ENCODE measurements at regions not wholly inside any gene's neighbourhood (a gene's known extent, or its start where the extent isn't known, plus 50 kb on each side); places are given as distances from the start of the nearest gene placed in this dataset.

GRCh38 chr7:106795877-106796231 lies 69.2 kb upstream of the PIK3CG start:
- Histone ChIP-seq H3K27me3 (ENCODE audit: control insufficient read depth, insufficient read depth, low read length) (no peaks in the 10 kb centered on the region), H3K4me3 (ENCODE audit: low read length in 3 of 3) (no peak overlapping the region), H3K36me3 (ENCODE audit: control insufficient read depth in 2 of 3, insufficient read depth in 3 of 3, low read length in 3 of 3) (no peaks in the 10 kb centered on the region), H3K4me1 (ENCODE audit: control insufficient read depth in 2 of 3, insufficient read depth in 2 of 3, low read depth in 1 of 3, low read length in 3 of 3) (no peaks in the 10 kb centered on the region), H3K27ac (ENCODE audit: low read depth in 2 of 2, low read length in 2 of 2) (no peak overlapping the region), H3K9me3 (ENCODE audit: control insufficient read depth in 2 of 3, insufficient read depth in 1 of 3, low read length in 3 of 3) (peaks cover 0 to 4% (median 0%) of the 10 kb centered on the region in 3 donors), H3K9ac (ENCODE audit: low read length in 3 of 3) (no peak overlapping the region)
- FAIRE-seq (no peak), DNase-seq (no peak)
- intact Hi-C loops (cut with DNase I), result no loop called here
- TF ChIP-seq, protein P1, sequence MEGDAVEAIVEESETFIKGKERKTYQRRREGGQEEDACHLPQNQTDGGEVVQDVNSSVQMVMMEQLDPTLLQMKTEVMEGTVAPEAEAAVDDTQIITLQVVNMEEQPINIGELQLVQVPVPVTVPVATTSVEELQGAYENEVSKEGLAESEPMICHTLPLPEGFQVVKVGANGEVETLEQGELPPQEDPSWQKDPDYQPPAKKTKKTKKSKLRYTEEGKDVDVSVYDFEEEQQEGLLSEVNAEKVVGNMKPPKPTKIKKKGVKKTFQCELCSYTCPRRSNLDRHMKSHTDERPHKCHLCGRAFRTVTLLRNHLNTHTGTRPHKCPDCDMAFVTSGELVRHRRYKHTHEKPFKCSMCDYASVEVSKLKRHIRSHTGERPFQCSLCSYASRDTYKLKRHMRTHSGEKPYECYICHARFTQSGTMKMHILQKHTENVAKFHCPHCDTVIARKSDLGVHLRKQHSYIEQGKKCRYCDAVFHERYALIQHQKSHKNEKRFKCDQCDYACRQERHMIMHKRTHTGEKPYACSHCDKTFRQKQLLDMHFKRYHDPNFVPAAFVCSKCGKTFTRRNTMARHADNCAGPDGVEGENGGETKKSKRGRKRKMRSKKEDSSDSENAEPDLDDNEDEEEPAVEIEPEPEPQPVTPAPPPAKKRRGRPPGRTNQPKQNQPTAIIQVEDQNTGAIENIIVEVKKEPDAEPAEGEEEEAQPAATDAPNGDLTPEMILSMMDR (IDR thresholded peaks at IDR 0.05; ENCODE audit: borderline replicate concordance, extremely low read depth, insufficient read depth), result no peak

- Histone ChIP-seq H3K9me3 (ENCODE audit: control insufficient read depth in 2 of 3, insufficient read depth in 1 of 3, low read length in 3 of 3) (peaks cover 0 to 4% (median 0%) of the 10 kb centered on the region in 3 donors), H3K27me3 (ENCODE audit: control insufficient read depth, insufficient read depth, low read length) (no peaks in the 10 kb centered on the region), H3K36me3 (ENCODE audit: control insufficient read depth in 2 of 3, insufficient read depth in 3 of 3, low read length in 3 of 3) (no peaks in the 10 kb centered on the region), H3K27ac (ENCODE audit: low read depth in 2 of 2, low read length in 2 of 2) (no peak overlapping the region), H3K4me3 (ENCODE audit: low read length in 3 of 3) (no peak overlapping the region), H3K4me1 (ENCODE audit: control insufficient read depth in 2 of 3, insufficient read depth in 2 of 3, low read depth in 1 of 3, low read length in 3 of 3) (no peaks in the 10 kb centered on the region), H3K9ac (ENCODE audit: low read length in 3 of 3) (no peak overlapping the region)
- FAIRE-seq (peak; percentile 61), DNase-seq (no peak)
- intact Hi-C loops (cut with DNase I), result no loop called here
- TF ChIP-seq, protein P1 (IDR thresholded peaks at IDR 0.05; ENCODE audit: borderline replicate concordance, extremely low read depth, insufficient read depth), result no peak
Observed at GRCh38 chr7:106797937-106798336, 67.1 kb upstream of the PIK3CG start.

GRCh38 chr7:106802589-106802988 lies 62.5 kb upstream of the PIK3CG start:
- H3K9me3 ChIP-seq (ENCODE audit: control insufficient read depth in 2 of 3, insufficient read depth in 1 of 3, low read length in 3 of 3), result peaks cover 0 to 1% (median 0%) of the 10 kb centered on the region in 3 donors
- DNase-seq, result no peak
- no peak for FAIRE-seq

More at GRCh38 chr7:106802589-106802988, 62.5 kb upstream of the PIK3CG start:
- TF ChIP-seq, protein P1 (IDR thresholded peaks at IDR 0.05; ENCODE audit: borderline replicate concordance, extremely low read depth, insufficient read depth), result no peak
- no peaks in the 10 kb centered on the region for H3K27me3 ChIP-seq (ENCODE audit: control insufficient read depth, insufficient read depth, low read length)
- H3K27ac ChIP-seq (ENCODE audit: low read depth in 2 of 2, low read length in 2 of 2), result no peak overlapping the region
- no peak overlapping the region for H3K4me3 ChIP-seq (ENCODE audit: low read length in 3 of 3)
- no peaks in the 10 kb centered on the region for H3K4me1 ChIP-seq (ENCODE audit: control insufficient read depth in 2 of 3, insufficient read depth in 2 of 3, low read depth in 1 of 3, low read length in 3 of 3)
- no peak overlapping the region for H3K9ac ChIP-seq (ENCODE audit: low read length in 3 of 3)
- H3K36me3 ChIP-seq (ENCODE audit: control insufficient read depth in 2 of 3, insufficient read depth in 3 of 3, low read length in 3 of 3), result no peaks in the 10 kb centered on the region
- intact Hi-C loops (cut with DNase I), result no loop called here
